ENCODE measurements at regions not wholly inside any gene's neighbourhood (a gene's known extent, or its start where the extent isn't known, plus 50 kb on each side); places are given as distances from the start of the nearest gene placed in this dataset.

DNA sequence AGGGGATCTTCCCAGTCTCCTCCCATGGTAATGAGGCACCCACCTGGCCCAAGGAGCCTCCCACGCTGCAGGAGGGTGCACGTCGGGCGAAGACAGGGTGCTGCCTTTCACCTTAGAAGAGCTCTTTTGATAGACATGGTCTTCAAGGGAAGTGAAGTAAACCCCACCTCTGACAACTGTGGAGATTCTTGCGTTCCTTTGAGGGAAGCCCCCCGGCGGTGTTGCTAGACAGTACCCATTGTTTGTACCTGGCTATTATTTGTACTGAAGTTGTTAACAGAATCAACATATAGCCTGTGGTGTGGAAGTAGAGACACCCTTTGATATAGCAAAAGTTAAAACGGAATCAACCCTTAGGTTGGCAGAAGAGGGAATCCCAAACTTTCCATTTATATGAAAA, 648.0 kb downstream of the GALR1 start:
- TF ChIP-seq CTCF (IDR thresholded peaks at IDR 0.05; ENCODE audit: low read depth, low read length) (no peak), EZH2phosphoT487 (IDR thresholded peaks at IDR 0.05; ENCODE audit: low read depth) (no peak)
